ENCODE measurements at regions not wholly inside any gene's neighbourhood (a gene's known extent, or its start where the extent isn't known, plus 50 kb on each side); places are given as distances from the start of the nearest gene placed in this dataset.

GRCh38 chr15:36263666-36264065 lies 315.8 kb upstream of the CDIN1 start:
- TF ChIP-seq CTCF (IDR thresholded peaks at IDR 0.05) = no peak
- TF ChIP-seq POLR2A (IDR thresholded peaks at IDR 0.05) = no peak
